GM12878 (cell line): ENCODE measurements at regions not wholly inside any gene's neighbourhood (a gene's known extent, or its start where the extent isn't known, plus 50 kb on each side); places are given as distances from the start of the nearest gene placed in this dataset.

Source experiments
- ATAC-seq: fragments of 200-7000 bp; cut with Tn5 transposase; 3 replicates; pipeline ENCODE4 v1.9.1; 2020; ENCODE audit warnings: mild to moderate bottlenecking, moderate library complexity
- BruUV-seq: library from RNA; stranded (reverse); fragments of 400-500 nt; replicated peaks from 2 replicates; lab custom pipeline; 2021; lab: Mats Ljungman, UMichigan
- CTCF ChIA-PET: fragments of 300-600 bp; sonication (Branson Sonifier 250); formaldehyde crosslinking; extraction: SDS; loops from one replicate; lab custom pipeline; 2021; ENCODE audit warnings: inconsistent platforms; lab: Yijun Ruan, JAX
- POLR2A ChIA-PET: fragments of 350-600 bp; formaldehyde crosslinking; extraction: SDS; loops from one replicate; lab custom pipeline; 2021; ENCODE audit warnings: inconsistent platforms; lab: Charles Lee
- RAD21 ChIA-PET: fragments of 300-600 bp; sonication (Branson Sonifier 250); formaldehyde crosslinking; loops from one replicate; lab custom pipeline; 2023; ENCODE audit warnings: antibody characterized with exemption; ENCODE audit not compliant: unreplicated experiment; lab: Charles Lee
- SMC1A ChIA-PET: fragments of 300-600 bp; sonication (Branson Sonifier 250); formaldehyde crosslinking; loops from one replicate; lab custom pipeline; 2023; ENCODE audit not compliant: unreplicated experiment, uncharacterized antibody; lab: Charles Lee
- DNase-seq: peaks from one replicate; pipeline ENCODE4 v3.0.0-alpha.2; 2011; ENCODE audit warnings: low read depth, low spot score
- FAIRE-seq: peaks from 3 replicates; lab custom pipeline; 2011; peaks lifted over from hg19 to GRCh38; lab: Jason Lieb, UNC
- H2AFZ ChIP-seq: 2 replicates; pipeline ENCODE4 v1.6.0; 2011; ENCODE audit warnings: low read depth, low read length, control low read depth; ENCODE audit not compliant: control insufficient read depth
- H3K27ac ChIP-seq: 2 replicates; pipeline ENCODE4 v1.5.1; 2011; ENCODE audit warnings: control low read depth; ENCODE audit not compliant: control insufficient read depth, insufficient read depth
- H3K27me3 ChIP-seq, 2 experiments: replicated peaks in 1 of 2; 2 replicates each; pipeline versions ENCODE4 v1.6.0 to v1.6.1; 2011; ENCODE audit warnings: low read length in 1 of 2; ENCODE audit not compliant: control insufficient read depth in 2 of 2, insufficient read depth in 2 of 2
- H3K36me3 ChIP-seq, 2 experiments: 2 replicates each; pipeline ENCODE4 v1.5.1; 2011; ENCODE audit warnings: low read length in 1 of 2; ENCODE audit not compliant: control insufficient read depth in 2 of 2, insufficient read depth in 2 of 2
- H3K4me1 ChIP-seq: 2 replicates; pipeline ENCODE4 v1.6.1; 2011; ENCODE audit warnings: mild to moderate bottlenecking, low read length, moderate library complexity, mixed read lengths; ENCODE audit not compliant: control insufficient read depth, insufficient read depth
- H3K4me2 ChIP-seq: 2 replicates; pipeline ENCODE4 v1.6.0; 2011; ENCODE audit warnings: control low read depth; ENCODE audit not compliant: control insufficient read depth, insufficient read depth
- H3K4me3 ChIP-seq: fragments of 200-600 bp; sonication (generic); 2 replicates; pipeline ENCODE4 v1.5.1; 2016
- H3K79me2 ChIP-seq: 2 replicates; pipeline ENCODE4 v1.6.0; 2011; ENCODE audit warnings: low read length; ENCODE audit not compliant: control insufficient read depth, insufficient read depth
- H3K9ac ChIP-seq: 2 replicates; pipeline ENCODE4 v1.8.0; 2011; ENCODE audit warnings: low read length, control low read depth, mixed read lengths; ENCODE audit not compliant: control insufficient read depth, insufficient read depth
- H3K9me3 ChIP-seq: replicated peaks from 3 replicates; pipeline ENCODE4 v1.5.1; 2011; ENCODE audit warnings: mild to moderate bottlenecking, low read length; ENCODE audit not compliant: control insufficient read depth, insufficient read depth
- H4K20me1 ChIP-seq: 2 replicates; pipeline ENCODE4 v1.6.0; 2011; ENCODE audit not compliant: control insufficient read depth, insufficient read depth
- ATF7 ChIP-seq: fragments of 450-650 bp; IDR thresholded peaks from 2 replicates; pipeline ENCODE4 v1.6.1; 2016; ENCODE audit warnings: low read depth, mild to moderate bottlenecking
- EZH2 ChIP-seq: IDR thresholded peaks from 2 replicates; pipeline ENCODE4 v1.6.1; 2012; ENCODE audit warnings: low read depth, mild to moderate bottlenecking, control low read depth, inconsistent platforms, low read length, borderline replicate concordance; ENCODE audit not compliant: control insufficient read depth
- HDGF ChIP-seq: fragments of 450-650 bp; IDR thresholded peaks from 2 replicates; pipeline ENCODE4 v1.6.1; 2016; ENCODE audit warnings: antibody characterized with exemption
- MYC ChIP-seq: IDR thresholded peaks from 2 replicates; pipeline ENCODE4 v1.6.1; 2011; ENCODE audit warnings: mild to moderate bottlenecking, low read length, moderate library complexity, inconsistent platforms; ENCODE audit not compliant: insufficient read depth, insufficient replicate concordance, insufficient read length, severe bottlenecking
- RFX5 ChIP-seq: IDR thresholded peaks from 2 replicates; pipeline ENCODE4 v1.6.1; 2011; ENCODE audit warnings: low read depth, low read length, improper control_type of control experiment
- SREBF1 ChIP-seq: IDR thresholded peaks from 2 replicates; pipeline ENCODE4 v1.6.1; 2012; ENCODE audit warnings: mild to moderate bottlenecking, low read length
- STAT1 ChIP-seq: fragments of 450-650 bp; conservative IDR thresholded peaks from 2 replicates; pipeline ENCODE4 v1.6.1; 2014; ENCODE audit warnings: antibody characterized with exemption, mild to moderate bottlenecking
- SUPT20H ChIP-seq: IDR thresholded peaks from 2 replicates; pipeline ENCODE4 v1.6.1; 2011; ENCODE audit warnings: low read depth, mild to moderate bottlenecking, low read length, moderate library complexity, borderline replicate concordance; ENCODE audit not compliant: control insufficient read depth
- SUZ12 ChIP-seq: fragments of 200-600 bp; sonication (generic); IDR thresholded peaks from one replicate; pipeline ENCODE4 v1.6.1; 2018; ENCODE audit warnings: antibody characterized with exemption, mild to moderate bottlenecking; ENCODE audit not compliant: unreplicated experiment
- TCF12 ChIP-seq: IDR thresholded peaks from 2 replicates; pipeline ENCODE4 v1.6.1; 2011; ENCODE audit warnings: low read depth, mild to moderate bottlenecking, low read length
- USF1 ChIP-seq: IDR thresholded peaks from 2 replicates; pipeline ENCODE4 v1.6.1; 2011; ENCODE audit warnings: borderline replicate concordance, low read depth, mild to moderate bottlenecking, moderate library complexity, mixed read lengths, low read length; ENCODE audit not compliant: insufficient read depth; ENCODE audit errors: extremely low read length
- YBX1 ChIP-seq: fragments of 450-650 bp; IDR thresholded peaks from 2 replicates; pipeline ENCODE4 v1.6.1; 2016; ENCODE audit warnings: antibody characterized with exemption
- ZBTB11 ChIP-seq: fragments of 450-650 bp; formaldehyde crosslinking; IDR thresholded peaks from 2 replicates; pipeline ENCODE4 v1.5.0; 2022; ENCODE audit warnings: mild to moderate bottlenecking, missing genetic modification characterization
- ZNF274 ChIP-seq: IDR thresholded peaks from one replicate; pipeline ENCODE4 v1.8.0; 2011; ENCODE audit not compliant: insufficient read length, insufficient read depth
- WGBS: methylation state at CpG from one replicate; pipeline ENCODE4 v1.1.6; 2016; ENCODE audit warnings: low lambda C conversion rate; ENCODE audit not compliant: insufficient replicate concordance, insufficient coverage; ENCODE audit errors: missing lambda C conversion rate; 5-methylcytosine and 5-hydroxymethylcytosine counted together
- in situ Hi-C: fragments of 300-500 bp; cut with MboI; formaldehyde crosslinking; loops from 9 replicates; pipeline ENCODE4 v1.14.3; 2018; ENCODE audit warnings: mixed read lengths
- intact Hi-C: fragments of 100-400 bp; cut with micrococcal nuclease; formaldehyde crosslinking; loops from one replicate; pipeline ENCODE4 v1.14.2; 2022; ENCODE audit not compliant: unreplicated experiment
- TF ChIP-seq, protein P1 (sequence below): fragments of 450-650 bp; IDR thresholded peaks from 2 replicates; pipeline ENCODE4 v1.6.1; 2017; ENCODE audit warnings: mild to moderate bottlenecking, low read depth, inconsistent platforms; ENCODE audit not compliant: poor library complexity, severe bottlenecking

DNA sequence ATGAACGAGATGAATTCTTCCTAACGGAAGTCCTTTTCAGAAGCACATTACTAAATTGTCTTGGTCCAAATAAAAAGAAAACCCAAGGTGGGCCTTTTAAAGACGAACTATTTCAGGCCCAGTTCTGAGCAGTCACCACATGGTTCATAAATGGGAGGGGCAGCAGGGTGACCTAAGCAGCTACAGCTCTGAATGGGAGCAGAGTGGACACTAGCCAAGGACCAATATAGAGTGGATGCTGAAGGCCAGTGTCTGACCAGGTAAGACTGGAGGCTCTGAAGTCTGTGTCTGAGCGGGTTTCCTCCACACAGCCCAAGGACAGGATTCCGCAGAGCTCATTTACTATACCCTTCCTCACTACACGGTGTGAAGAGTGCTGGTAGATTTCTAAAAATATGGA, 159.1 kb downstream of the TMEM26 start (continued):
- TF ChIP-seq USF1 (no peak), EZH2 (no peak), SUZ12 (no peak)

GRCh38 chr10:61289813-61290212, 163.4 kb downstream of the TMEM26 start:
- RAD21 ChIA-PET: no interaction called here
- SMC1A ChIA-PET: no interaction called here
- Histone ChIP-seq H3K27ac (no peak overlapping the region), H4K20me1 (no peaks in the 10 kb centered on the region), H3K4me1 (peaks cover 14% of the 10 kb centered on the region; the same call in 1 of the 2 replicates), H3K79me2 (no peaks in the 10 kb centered on the region), H3K4me2 (no peak overlapping the region), H3K4me3 (no peak overlapping the region), H3K9me3 (peaks cover 7% of the 10 kb centered on the region), H3K36me3 (no peaks in the 10 kb centered on the region), H2AFZ (no peak overlapping the region), H3K9ac (no peak overlapping the region), H3K27me3 (no peaks in the 10 kb centered on the region)
- CTCF ChIA-PET: interaction anchor here (0.6 kb wide), 1 partner anchor 1038 kb away, joined by 3 read pairs; no protein-coding TSS in a partner anchor
- in situ Hi-C loops (loop anchor here (5.0 to 10.0 kb wide), 2 partner anchors 153 to 475 kb away; no protein-coding TSS in a partner anchor), intact Hi-C loops (loop anchor here (10.0 kb wide), 1 partner anchor 955 kb away; no protein-coding TSS in a partner anchor)
- POLR2A ChIA-PET: no interaction called here
- no peak for FAIRE-seq
- WGBS: 22% methylated on average over 2 of the region's 2 CpGs
- ATAC-seq: no peak
- DNase-seq: no peak
- BruUV-seq: no TSS peak
- TF ChIP-seq HDGF (no peak), STAT1 (no peak), MYC (no peak), SUPT20H (no peak), SREBF1 (no peak), ATF7 (no peak), TCF12 (no peak), ZBTB11 (no peak), SUZ12 (no peak), YBX1 (no peak), ZNF274 (no peak), RFX5 (no peak)
- TF ChIP-seq, protein P1, sequence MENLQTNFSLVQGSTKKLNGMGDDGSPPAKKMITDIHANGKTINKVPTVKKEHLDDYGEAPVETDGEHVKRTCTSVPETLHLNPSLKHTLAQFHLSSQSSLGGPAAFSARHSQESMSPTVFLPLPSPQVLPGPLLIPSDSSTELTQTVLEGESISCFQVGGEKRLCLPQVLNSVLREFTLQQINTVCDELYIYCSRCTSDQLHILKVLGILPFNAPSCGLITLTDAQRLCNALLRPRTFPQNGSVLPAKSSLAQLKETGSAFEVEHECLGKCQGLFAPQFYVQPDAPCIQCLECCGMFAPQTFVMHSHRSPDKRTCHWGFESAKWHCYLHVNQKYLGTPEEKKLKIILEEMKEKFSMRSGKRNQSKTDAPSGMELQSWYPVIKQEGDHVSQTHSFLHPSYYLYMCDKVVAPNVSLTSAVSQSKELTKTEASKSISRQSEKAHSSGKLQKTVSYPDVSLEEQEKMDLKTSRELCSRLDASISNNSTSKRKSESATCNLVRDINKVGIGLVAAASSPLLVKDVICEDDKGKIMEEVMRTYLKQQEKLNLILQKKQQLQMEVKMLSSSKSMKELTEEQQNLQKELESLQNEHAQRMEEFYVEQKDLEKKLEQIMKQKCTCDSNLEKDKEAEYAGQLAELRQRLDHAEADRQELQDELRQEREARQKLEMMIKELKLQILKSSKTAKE: no peak
